SU-DHL-6 (cell line): ENCODE measurements at regions not wholly inside any gene's neighbourhood (a gene's known extent, or its start where the extent isn't known, plus 50 kb on each side); places are given as distances from the start of the nearest gene placed in this dataset.

ENCODE experiments used
- H2AFZ ChIP-seq: fragments of 200-600 bp; sonication (generic); 2 replicates; pipeline ENCODE4 v1.6.1; 2014; ENCODE audit warnings: low read depth, mild to moderate bottlenecking, moderate library complexity, mixed read lengths, antibody characterized with exemption, low read length; ENCODE audit not compliant: severe bottlenecking
- H3F3A ChIP-seq: fragments of 200-600 bp; shearing (Covaris generic); 2 replicates; pipeline ENCODE4 v1.6.0; 2016; ENCODE audit warnings: antibody characterized with exemption, mild to moderate bottlenecking; ENCODE audit not compliant: insufficient read depth
- H3K27ac ChIP-seq: fragments of 200-600 bp; sonication (generic); 2 replicates; pipeline ENCODE4 v1.5.1; 2016; ENCODE audit warnings: low read depth, mild to moderate bottlenecking, low read length, moderate library complexity, mixed read lengths
- H3K27me3 ChIP-seq: fragments of 200-600 bp; sonication (generic), shearing (Covaris generic); 2 replicates; pipeline ENCODE4 v1.6.0; 2014; ENCODE audit warnings: mild to moderate bottlenecking, low read length
- H3K36me3 ChIP-seq: fragments of 200-600 bp; sonication (generic); 2 replicates; pipeline ENCODE4 v1.6.1; 2014; ENCODE audit warnings: mild to moderate bottlenecking, low read length, mixed read lengths
- H3K4me2 ChIP-seq: fragments of 300-600, 200-600 bp; shearing (Covaris generic), sonication (generic); 2 replicates; pipeline ENCODE4 v1.6.0; 2014; ENCODE audit warnings: low read length, low read depth, mild to moderate bottlenecking; ENCODE audit not compliant: poor library complexity, severe bottlenecking
- H3K4me3 ChIP-seq: fragments of 200-600 bp; sonication (generic); 2 replicates; pipeline ENCODE4 v1.5.1; 2014; ENCODE audit warnings: antibody characterized with exemption, low read length, mild to moderate bottlenecking, mixed read lengths; ENCODE audit not compliant: insufficient read depth, poor library complexity, severe bottlenecking
- H3K79me2 ChIP-seq: fragments of 200-600 bp; sonication (generic); 2 replicates; pipeline ENCODE4 v1.6.1; 2014; ENCODE audit warnings: mild to moderate bottlenecking, low read length, moderate library complexity; ENCODE audit not compliant: insufficient read depth
- H3K9ac ChIP-seq: fragments of 200-600 bp; sonication (generic); 2 replicates; pipeline ENCODE4 v1.7.0; 2014; ENCODE audit warnings: mild to moderate bottlenecking, low read length
- H3K9me2 ChIP-seq: fragments of 200-600 bp; sonication (generic); replicated peaks from 2 replicates; pipeline ENCODE4 v1.6.1; 2014; ENCODE audit warnings: low read length; ENCODE audit not compliant: insufficient read depth
- H3K9me3 ChIP-seq: fragments of 200-600 bp; sonication (generic); 2 replicates; pipeline ENCODE4 v1.6.1; 2014; ENCODE audit warnings: low read length, mixed read lengths; ENCODE audit not compliant: insufficient read depth
- H4K20me1 ChIP-seq: fragments of 200-600 bp; sonication (generic); 2 replicates; pipeline ENCODE4 v1.6.1; 2014; ENCODE audit warnings: low read depth, mild to moderate bottlenecking, antibody characterized with exemption, low read length, moderate library complexity, mixed read lengths
- EZH2phosphoT487 ChIP-seq: fragments of 200-600 bp; sonication (generic), shearing (Covaris generic); conservative IDR thresholded peaks from 2 replicates; pipeline ENCODE4 v1.6.1; 2018; ENCODE audit warnings: mild to moderate bottlenecking, antibody characterized with exemption, low read length, moderate library complexity, mixed read lengths
- TF ChIP-seq, protein P1 (sequence below): fragments of 200-600 bp; sonication (generic); IDR thresholded peaks from one replicate; pipeline ENCODE4 v1.5.1; 2017; ENCODE audit warnings: antibody characterized with exemption, mild to moderate bottlenecking, low read length, moderate library complexity; ENCODE audit not compliant: insufficient read depth, poor library complexity, severe bottlenecking

DNA sequence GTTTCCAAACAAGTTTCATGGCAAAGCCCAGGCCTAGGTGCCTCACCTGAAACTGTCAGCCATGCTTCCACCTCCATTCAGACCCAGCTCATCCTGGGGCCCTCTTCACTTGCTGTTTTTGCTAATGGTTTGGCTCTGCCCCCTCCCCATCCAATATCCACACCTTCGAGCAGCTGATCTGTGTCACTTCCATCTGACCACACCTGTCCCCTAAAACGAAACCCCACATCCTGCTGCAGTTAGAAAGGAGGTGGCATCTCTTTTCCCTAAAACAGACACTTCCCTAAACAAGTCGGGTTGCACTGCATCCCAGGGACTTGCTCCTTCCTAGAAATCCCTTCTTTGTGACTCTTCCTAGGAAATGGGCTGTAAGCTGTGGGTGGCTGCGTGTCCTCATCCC is 748.7 kb upstream of the SALL3 start:
- Histone ChIP-seq H3K36me3 (no peaks in the 10 kb centered on the region), H3K9me2 (no peaks in the 10 kb centered on the region), H3K9me3 (no peaks in the 10 kb centered on the region), H3F3A (no peaks in the 10 kb centered on the region), H3K9ac (no peak overlapping the region), H3K27me3 (no peaks in the 10 kb centered on the region), H3K79me2 (no peaks in the 10 kb centered on the region), H3K4me2 (no peak overlapping the region), H3K4me3 (no peak overlapping the region), H3K27ac (no peak overlapping the region), H4K20me1 (no peaks in the 10 kb centered on the region), H2AFZ (no peak overlapping the region)
- TF ChIP-seq, protein P1, sequence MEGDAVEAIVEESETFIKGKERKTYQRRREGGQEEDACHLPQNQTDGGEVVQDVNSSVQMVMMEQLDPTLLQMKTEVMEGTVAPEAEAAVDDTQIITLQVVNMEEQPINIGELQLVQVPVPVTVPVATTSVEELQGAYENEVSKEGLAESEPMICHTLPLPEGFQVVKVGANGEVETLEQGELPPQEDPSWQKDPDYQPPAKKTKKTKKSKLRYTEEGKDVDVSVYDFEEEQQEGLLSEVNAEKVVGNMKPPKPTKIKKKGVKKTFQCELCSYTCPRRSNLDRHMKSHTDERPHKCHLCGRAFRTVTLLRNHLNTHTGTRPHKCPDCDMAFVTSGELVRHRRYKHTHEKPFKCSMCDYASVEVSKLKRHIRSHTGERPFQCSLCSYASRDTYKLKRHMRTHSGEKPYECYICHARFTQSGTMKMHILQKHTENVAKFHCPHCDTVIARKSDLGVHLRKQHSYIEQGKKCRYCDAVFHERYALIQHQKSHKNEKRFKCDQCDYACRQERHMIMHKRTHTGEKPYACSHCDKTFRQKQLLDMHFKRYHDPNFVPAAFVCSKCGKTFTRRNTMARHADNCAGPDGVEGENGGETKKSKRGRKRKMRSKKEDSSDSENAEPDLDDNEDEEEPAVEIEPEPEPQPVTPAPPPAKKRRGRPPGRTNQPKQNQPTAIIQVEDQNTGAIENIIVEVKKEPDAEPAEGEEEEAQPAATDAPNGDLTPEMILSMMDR = no peak
- TF ChIP-seq EZH2phosphoT487 = no peak

- no peaks in the 10 kb centered on the region for H3K9me2 ChIP-seq
These were observed 747.4 kb upstream of the SALL3 start for GRCh38 chr18:78232196-78232595.

GRCh38 chr18:78237864-78238263 is 741.8 kb upstream of the SALL3 start:
- H3K9me2 ChIP-seq = no peaks in the 10 kb centered on the region
- H3K36me3 ChIP-seq = no peaks in the 10 kb centered on the region
- H3K4me2 ChIP-seq = no peak overlapping the region
- H3K79me2 ChIP-seq = no peaks in the 10 kb centered on the region
- no peak overlapping the region for H3K9ac ChIP-seq
- no peaks in the 10 kb centered on the region for H4K20me1 ChIP-seq
- no peak for TF ChIP-seq EZH2phosphoT487
- TF ChIP-seq, protein P1 = no peak
- no peaks in the 10 kb centered on the region for H3K9me3 ChIP-seq
- H2AFZ ChIP-seq = no peak overlapping the region
- no peaks in the 10 kb centered on the region for H3K27me3 ChIP-seq
- no peak overlapping the region for H3K4me3 ChIP-seq
- no peaks in the 10 kb centered on the region for H3F3A ChIP-seq
- no peak overlapping the region for H3K27ac ChIP-seq

More at GRCh38 chr18:78232196-78232595, 747.4 kb upstream of the SALL3 start:
- no peaks in the 10 kb centered on the region for H3K79me2 ChIP-seq
- H3K4me3 ChIP-seq = no peak overlapping the region
- no peaks in the 10 kb centered on the region for H3K36me3 ChIP-seq
- H2AFZ ChIP-seq = no peak overlapping the region
- H3K4me2 ChIP-seq = no peak overlapping the region
- TF ChIP-seq, protein P1 = no peak
- no peak for TF ChIP-seq EZH2phosphoT487
- no peak overlapping the region for H3K9ac ChIP-seq
- H3K27me3 ChIP-seq = no peaks in the 10 kb centered on the region
- H4K20me1 ChIP-seq = no peaks in the 10 kb centered on the region
- H3F3A ChIP-seq = no peaks in the 10 kb centered on the region
- no peaks in the 10 kb centered on the region for H3K9me3 ChIP-seq
- no peak overlapping the region for H3K27ac ChIP-seq
